DMS 273 (cell line): ENCODE measurements at regions not wholly inside any gene's neighbourhood (a gene's known extent, or its start where the extent isn't known, plus 50 kb on each side); places are given as distances from the start of the nearest gene placed in this dataset.
"Not testable (repeated sequence)": the region's sequence is repeated elsewhere in the genome, so short reads cannot be mapped to it uniquely, and the experiment has no call there.

Experiments
- DNase-seq: peaks from one replicate; lab custom pipeline; 2025; ENCODE audit not compliant: unreplicated experiment; lab: John Stamatoyannopoulos, UW

- DNase-seq = no peak
These were observed 165.2 kb upstream of the SLC7A11 start for GRCh38 chr4:138407329-138407728.

GRCh38 chr4:138406876-138407275 lies 164.7 kb upstream of the SLC7A11 start:
- no peak for DNase-seq

GRCh38 chr4:138405934-138406567 lies 163.9 kb upstream of the SLC7A11 start:
- DNase-seq = no peak

GRCh38 chr4:138405466-138405891 lies 163.3 kb upstream of the SLC7A11 start:
- no peak for DNase-seq

GRCh38 chr4:138404801-138405200 lies 162.7 kb upstream of the SLC7A11 start:
- no peak for DNase-seq

GRCh38 chr4:138404251-138404650 lies 162.1 kb upstream of the SLC7A11 start:
- no peak for DNase-seq

GRCh38 chr4:138401334-138401733 lies 159.2 kb upstream of the SLC7A11 start:
- peak; percentile 41 for DNase-seq

- DNase-seq = no peak
These were observed 158.4 kb upstream of the SLC7A11 start for GRCh38 chr4:138400543-138400942.

GRCh38 chr4:138400066-138400465 lies 157.9 kb upstream of the SLC7A11 start:
- no peak for DNase-seq

- DNase-seq = no peak
These were observed 156.9 kb upstream of the SLC7A11 start for GRCh38 chr4:138399081-138399480.

GRCh38 chr4:138398322-138398721 lies 156.2 kb upstream of the SLC7A11 start:
- no peak for DNase-seq

GRCh38 chr4:138393886-138394610 lies 151.9 kb upstream of the SLC7A11 start:
- no peak for DNase-seq

GRCh38 chr4:138392751-138393308 lies 150.7 kb upstream of the SLC7A11 start:
- DNase-seq = no peak

- no peak for DNase-seq
These were observed 148.0 kb upstream of the SLC7A11 start for GRCh38 chr4:138389976-138390685.

GRCh38 chr4:138374947-138375346 lies 132.8 kb upstream of the SLC7A11 start:
- no peak for DNase-seq

- DNase-seq = no peak
These were observed 125.8 kb upstream of the SLC7A11 start for GRCh38 chr4:138367942-138368341.

GRCh38 chr4:138352446-138352845 lies 110.3 kb upstream of the SLC7A11 start:
- not testable (repeated sequence) for DNase-seq

- no peak for DNase-seq
These were observed 105.9 kb upstream of the SLC7A11 start for GRCh38 chr4:138348055-138348454.

GRCh38 chr4:138347561-138347960 lies 105.4 kb upstream of the SLC7A11 start:
- no peak for DNase-seq

GRCh38 chr4:138344851-138345250 lies 102.7 kb upstream of the SLC7A11 start:
- no peak for DNase-seq

- no peak for DNase-seq
These were observed 101.9 kb upstream of the SLC7A11 start for GRCh38 chr4:138344054-138344453.
